ENCODE measurements at regions not wholly inside any gene's neighbourhood (a gene's known extent, or its start where the extent isn't known, plus 50 kb on each side); places are given as distances from the start of the nearest gene placed in this dataset.

GRCh38 chr13:74040200-74040599, 94.0 kb downstream of the KLF12 start:
- DNase-seq: no peak

DNA sequence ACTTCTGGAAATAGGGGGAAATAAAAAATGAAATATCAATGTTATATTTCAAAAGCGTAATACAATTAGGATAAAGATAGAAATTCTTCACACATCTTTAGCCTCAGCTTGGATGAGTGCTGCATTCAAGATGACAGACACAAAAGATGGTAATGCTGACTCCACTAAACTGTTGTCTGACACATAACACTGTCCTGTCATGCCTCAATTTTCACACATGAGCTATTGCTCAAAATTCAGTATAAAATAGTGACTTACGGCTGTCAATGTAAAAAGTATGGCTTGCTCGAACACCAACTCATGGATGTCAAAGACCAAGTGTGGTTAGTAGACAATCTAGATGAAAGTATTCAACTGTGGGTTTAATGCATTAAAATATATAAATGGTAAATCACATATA, 94.5 kb downstream of the KLF12 start:
- DNase-seq: no peak

DNA sequence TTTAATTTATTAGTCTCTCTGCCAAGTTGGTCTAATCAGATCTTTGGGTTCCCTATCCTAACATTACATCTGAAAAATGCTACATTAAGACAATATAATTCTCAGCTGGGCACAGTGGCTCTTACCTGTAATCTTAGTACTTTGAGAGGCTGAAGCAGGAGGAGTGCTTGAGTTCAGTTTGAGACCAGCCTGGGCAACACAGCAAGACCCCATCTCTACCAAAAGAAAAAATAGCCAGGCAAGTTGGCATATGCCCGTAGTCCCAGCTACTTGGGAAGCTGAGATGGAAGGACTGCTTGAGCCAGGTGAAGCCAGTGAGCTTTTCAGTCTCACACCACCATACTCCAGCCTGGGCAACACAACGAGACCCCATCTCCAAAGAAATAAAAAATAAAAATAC, 95.0 kb downstream of the KLF12 start:
- no peak for DNase-seq

DNA sequence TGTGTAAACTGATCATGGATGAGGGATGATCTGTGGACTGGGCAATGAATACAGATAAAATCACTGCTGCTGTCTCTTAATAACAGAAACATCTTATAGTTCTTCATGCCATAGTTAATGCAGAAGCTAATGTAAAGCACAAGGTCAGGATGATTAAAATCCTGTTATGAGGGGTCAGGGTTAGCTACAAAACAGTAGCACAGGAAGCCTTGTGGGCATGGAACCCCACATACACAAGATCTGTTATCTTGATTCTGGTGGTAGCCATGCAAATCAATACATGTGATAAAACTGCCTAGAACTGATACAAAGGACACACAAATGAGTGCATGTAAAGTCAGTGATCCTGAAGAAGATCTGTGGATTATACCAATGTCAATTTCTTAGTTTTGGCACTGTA, 96.4 kb downstream of the KLF12 start:
- no peak for DNase-seq

- DNase-seq: no peak
Observed at GRCh38 chr13:74036373-74036772, 97.8 kb downstream of the KLF12 start.

GRCh38 chr13:74035896-74036295, 98.3 kb downstream of the KLF12 start:
- DNase-seq: no peak

DNA sequence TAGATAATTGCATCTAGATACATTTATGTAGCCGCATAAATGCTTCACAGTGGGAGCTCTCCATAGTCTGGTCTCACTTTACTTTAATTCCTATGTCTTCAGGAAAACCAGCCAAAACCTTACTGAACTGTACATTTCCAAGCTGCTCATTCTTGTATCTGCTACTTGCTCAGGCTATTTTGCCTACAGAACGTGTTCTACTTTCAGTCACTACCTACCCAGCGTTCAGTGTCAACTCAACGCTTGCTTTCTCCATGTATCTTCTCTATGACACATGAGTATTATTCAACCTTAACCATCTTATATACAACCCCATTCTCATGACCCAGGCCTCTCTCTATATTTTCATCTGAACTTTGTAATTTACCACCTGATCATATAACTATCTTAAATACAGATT, 101.9 kb downstream of the KLF12 start:
- DNase-seq: no peak

- no peak for DNase-seq
Observed at GRCh38 chr13:74027161-74027779, 106.9 kb downstream of the KLF12 start.

GRCh38 chr13:74026753-74027152, 107.5 kb downstream of the KLF12 start:
- no peak for DNase-seq

- DNase-seq: no peak
Observed at GRCh38 chr13:74025369-74025768, 108.8 kb downstream of the KLF12 start.

DNA sequence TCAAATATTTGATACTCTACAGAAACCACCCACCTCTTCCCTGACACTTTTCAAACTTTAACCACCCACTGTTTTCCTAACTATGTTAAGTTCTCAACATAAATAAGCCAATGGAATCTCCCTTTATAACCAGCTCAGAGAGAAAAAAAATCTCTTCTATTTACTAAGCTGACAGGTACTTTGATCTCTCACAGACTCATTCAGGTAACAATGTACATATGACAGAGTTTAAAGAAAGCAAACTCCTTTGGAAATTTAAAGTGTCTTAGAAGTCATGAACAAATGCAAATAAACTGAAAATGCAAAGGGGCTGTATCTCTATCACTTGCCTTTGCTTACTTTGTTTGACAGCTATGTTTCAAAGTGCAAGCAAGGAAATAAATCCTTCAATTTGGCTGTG, 109.3 kb downstream of the KLF12 start:
- DNase-seq: no peak

DNA sequence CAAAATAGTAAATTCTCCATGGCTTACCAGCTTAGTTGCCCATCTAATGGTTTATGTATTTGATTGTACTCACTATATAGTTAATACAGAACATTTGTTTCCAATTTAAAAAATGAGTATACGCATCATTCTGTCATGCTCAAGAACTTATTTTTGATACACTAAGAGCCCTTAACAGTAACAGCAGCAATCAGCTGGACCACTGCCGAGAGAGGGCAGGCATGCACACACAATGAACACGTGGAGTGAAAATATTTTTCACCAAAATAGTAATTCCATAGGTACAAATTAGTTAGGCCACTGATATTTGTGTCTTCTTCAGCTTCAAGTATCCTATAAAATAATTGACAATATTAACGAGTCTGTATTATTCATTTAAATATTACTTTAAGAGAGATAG, 109.9 kb downstream of the KLF12 start:
- no peak for DNase-seq

GRCh38 chr13:74023484-74023883, 110.7 kb downstream of the KLF12 start:
- DNase-seq: no peak

GRCh38 chr13:74021505-74021904, 112.7 kb downstream of the KLF12 start:
- DNase-seq: no peak

GRCh38 chr13:74018062-74018431, 116.2 kb downstream of the KLF12 start:
- no peak for DNase-seq

- no peak for DNase-seq
Observed at GRCh38 chr13:74017301-74018061, 116.7 kb downstream of the KLF12 start.

DNA sequence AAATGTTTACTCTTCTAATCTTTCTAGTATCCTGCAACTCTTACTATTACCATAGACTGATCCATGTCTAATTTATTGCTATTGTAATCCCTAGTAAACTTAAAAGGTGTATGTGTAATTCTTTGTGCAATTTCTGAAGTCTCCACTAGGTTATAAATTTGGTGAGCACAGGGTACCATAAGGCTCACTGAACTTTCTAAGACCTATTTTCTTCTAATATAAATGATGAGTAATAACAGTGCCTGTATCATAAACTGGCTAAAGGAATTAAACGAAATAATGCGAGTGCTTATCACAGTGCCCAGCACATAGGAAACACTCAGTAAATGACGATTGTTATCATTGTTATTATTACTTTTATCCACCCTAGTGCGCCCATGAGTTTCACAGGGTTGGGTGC, 119.1 kb downstream of the KLF12 start:
- DNase-seq: no peak

- DNase-seq: no peak
Observed at GRCh38 chr13:74009100-74009668, 125.0 kb downstream of the KLF12 start.

- no peak for DNase-seq
Observed at GRCh38 chr13:74006666-74007065, 127.5 kb downstream of the KLF12 start.

- no peak for DNase-seq
Observed at GRCh38 chr13:74005320-74006157, 128.7 kb downstream of the KLF12 start.

DNA sequence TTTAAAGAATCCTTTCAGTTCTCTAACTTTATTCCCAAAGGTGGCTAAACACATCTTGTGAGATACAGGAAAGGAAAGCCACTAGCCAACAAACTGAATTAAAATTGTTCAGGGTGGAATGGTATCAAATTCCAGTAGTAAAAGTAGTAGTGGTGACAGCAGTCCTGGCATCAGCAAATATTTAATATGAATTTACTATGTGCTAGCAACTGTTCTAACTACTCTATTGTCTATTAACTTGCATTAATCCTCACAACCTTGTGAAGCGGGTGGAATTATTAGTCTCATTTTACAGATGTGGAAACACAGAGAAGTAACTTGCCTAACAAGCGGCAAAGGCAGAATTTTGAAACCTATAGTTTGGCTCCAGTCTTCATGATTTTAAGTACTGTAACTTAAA, 130.1 kb downstream of the KLF12 start:
- DNase-seq: no peak

GRCh38 chr13:74003374-74003773, 130.8 kb downstream of the KLF12 start:
- no peak for DNase-seq

DNA sequence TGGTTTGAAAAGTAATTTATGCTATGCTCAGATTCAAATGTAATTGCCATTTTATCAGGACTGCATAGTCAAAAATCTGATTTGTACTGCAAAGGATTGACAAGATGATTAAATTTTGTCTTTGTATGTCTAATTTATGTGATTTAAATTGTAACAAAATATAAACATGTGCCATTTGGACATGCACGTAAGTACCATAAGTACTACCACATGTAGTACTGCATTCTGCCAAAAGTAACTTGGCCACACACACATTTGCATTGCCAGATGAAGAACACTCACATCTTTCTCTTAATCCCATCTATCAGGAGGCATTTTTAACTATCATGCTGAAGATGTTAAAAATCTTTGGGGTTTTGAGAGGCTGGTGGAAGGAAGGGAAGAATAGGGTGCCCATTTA, 133.3 kb downstream of the KLF12 start:
- DNase-seq: no peak

DNA sequence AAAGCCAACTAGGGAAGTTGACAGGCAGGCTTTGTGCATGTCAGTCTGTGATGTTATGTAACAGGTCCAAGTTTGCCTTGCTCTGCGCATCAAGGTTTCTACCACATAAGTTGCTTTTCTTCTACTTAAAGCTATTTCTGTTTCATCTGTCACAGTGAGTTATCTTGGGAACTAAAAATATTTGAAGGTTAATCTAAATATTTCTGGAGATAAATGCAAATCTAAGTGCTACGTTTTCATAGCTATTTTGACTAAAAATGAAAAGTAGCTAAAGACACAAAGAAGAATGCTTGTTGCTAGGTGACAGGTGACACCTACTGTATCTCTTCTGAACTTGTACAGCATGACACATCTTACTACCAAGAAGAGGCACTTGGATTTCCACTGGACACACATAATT, 135.6 kb downstream of the KLF12 start:
- DNase-seq: no peak

All from GF-D8 (cell line).